HCT116 (cell line): ENCODE measurements at regions not wholly inside any gene's neighbourhood (a gene's known extent, or its start where the extent isn't known, plus 50 kb on each side); places are given as distances from the start of the nearest gene placed in this dataset.

ENCODE experiments used
- ATAC-seq: fragments of 200-7000 bp; cut with Tn5 transposase; 2 replicates; pipeline ENCODE4 v1.9.1; 2020; ENCODE audit warnings: mild to moderate bottlenecking, moderate library complexity
- BruUV-seq: library from RNA; stranded (reverse); fragments of 400-500 nt; replicated peaks from 2 replicates; lab custom pipeline; 2021; lab: Mats Ljungman, UMichigan
- CTCF ChIA-PET: fragments of 300-600 bp; sonication (Branson Sonifier 250); formaldehyde crosslinking; loops from one replicate; lab custom pipeline; 2021; ENCODE audit warnings: antibody characterized with exemption; lab: Charles Lee
- POLR2A ChIA-PET: fragments of 300-600, 350-600 bp; sonication (Branson Sonifier 250); formaldehyde crosslinking; loops from one replicate; lab custom pipeline; 2021; ENCODE audit warnings: antibody characterized with exemption; lab: Charles Lee
- RAD21 ChIA-PET, 2 experiments: fragments of 300-600 bp; sonication (Branson Sonifier 250); formaldehyde crosslinking; loops; one replicate each; lab custom pipeline; 2023; ENCODE audit warnings: low total read pairs in 2 of 2; ENCODE audit not compliant: uncharacterized antibody in 2 of 2, unreplicated experiment in 2 of 2, low non-redundant PET in 1 of 2; lab: Charles Lee
- DNase-seq: peaks from one replicate; pipeline ENCODE4 v3.0.0-alpha.2; 2010; ENCODE audit warnings: low read depth, low spot score
- H2AFZ ChIP-seq: fragments of 200-600 bp; shearing (Covaris generic), sonication (generic); 2 replicates; pipeline ENCODE4 v1.6.1; 2017; ENCODE audit warnings: low read depth, mixed run types, mixed read lengths, antibody characterized with exemption, low read length; ENCODE audit not compliant: poor library complexity, severe bottlenecking
- H3K27ac ChIP-seq: 2 replicates; pipeline ENCODE4 v1.5.1; 2012; ENCODE audit warnings: low read depth, low read length
- H3K27me3 ChIP-seq: fragments of 200-600 bp; sonication (generic); 2 replicates; pipeline ENCODE4 v1.6.1; 2016; ENCODE audit warnings: mixed run types, low read length, mixed read lengths; ENCODE audit not compliant: insufficient read depth
- H3K36me3 ChIP-seq, 2 experiments: fragments of 200-500 bp in 1 of 2; fragments of 200-600 bp in 1 of 2; sonication (Bioruptor generic) in 1 of 2; sonication (generic) in 1 of 2; 2 replicates each; pipeline versions ENCODE4 v1.5.1 to v1.6.1; 2014 to 2016; ENCODE audit warnings: low read length in 2 of 2, inconsistent platforms in 1 of 2, mixed read lengths in 1 of 2, mixed run types in 1 of 2; ENCODE audit not compliant: insufficient read depth in 2 of 2, control insufficient read depth in 1 of 2
- H3K4me1 ChIP-seq, 2 experiments: fragments of 200-600 bp in 1 of 2; sonication (generic) in 1 of 2; 2 replicates each; pipeline versions ENCODE4 v1.5.1 to v1.6.1; 2012 to 2017; ENCODE audit warnings: low read length in 2 of 2, inconsistent platforms in 1 of 2, mild to moderate bottlenecking in 1 of 2, mixed read lengths in 1 of 2, mixed run types in 1 of 2, moderate library complexity in 1 of 2; ENCODE audit not compliant: insufficient read depth in 2 of 2, control insufficient read depth in 1 of 2
- H3K4me2 ChIP-seq: fragments of 200-600 bp; sonication (generic); 2 replicates; pipeline ENCODE4 v1.6.1; 2017; ENCODE audit warnings: mixed run types, low read length, mixed read lengths
- H3K4me3 ChIP-seq, 2 experiments: fragments of 200-600 bp in 1 of 2; sonication (generic) in 1 of 2; replicated peaks in 1 of 2; 2 replicates each; pipeline ENCODE4 v1.5.1; 2011 to 2016; ENCODE audit warnings: low read length in 2 of 2, control low read depth in 1 of 2, low read depth in 1 of 2, mild to moderate bottlenecking in 1 of 2, mixed read lengths in 1 of 2, mixed run types in 1 of 2
- H3K79me2 ChIP-seq: fragments of 200-600 bp; sonication (generic); 2 replicates; pipeline ENCODE4 v1.6.1; 2017; ENCODE audit warnings: mild to moderate bottlenecking, mixed run types, low read length, moderate library complexity, mixed read lengths; ENCODE audit not compliant: insufficient read depth
- H3K9ac ChIP-seq: fragments of 200-600 bp; sonication (generic); 2 replicates; pipeline ENCODE4 v1.6.1; 2016; ENCODE audit warnings: low read length, mixed read lengths
- H3K9me2 ChIP-seq: fragments of 200-600 bp; sonication (generic), shearing (Covaris generic); 2 replicates; pipeline ENCODE4 v1.6.1; 2017; ENCODE audit warnings: mixed run types, mild to moderate bottlenecking, moderate library complexity; ENCODE audit not compliant: insufficient read depth
- H3K9me3 ChIP-seq, 2 experiments: fragments of 200-500 bp in 1 of 2; fragments of 200-600 bp in 1 of 2; sonication (Bioruptor generic) in 1 of 2; sonication (generic) in 1 of 2; 2 replicates each; pipeline ENCODE4 v1.6.1; 2014 to 2017; ENCODE audit warnings: low read length in 2 of 2, mixed read lengths in 2 of 2, inconsistent platforms in 1 of 2, low read depth in 1 of 2, mild to moderate bottlenecking in 1 of 2, mixed run types in 1 of 2, moderate library complexity in 1 of 2; ENCODE audit not compliant: control insufficient read depth in 1 of 2, insufficient read depth in 1 of 2
- H4K20me1 ChIP-seq: fragments of 200-600 bp; sonication (generic), shearing (Covaris generic); 2 replicates; pipeline ENCODE4 v1.6.1; 2017; ENCODE audit warnings: mixed run types, mild to moderate bottlenecking, moderate library complexity; ENCODE audit not compliant: insufficient read depth
- EGR1 ChIP-seq: IDR thresholded peaks from 2 replicates; pipeline ENCODE4 v1.6.1; 2012; ENCODE audit warnings: low read depth
- EZH2 ChIP-seq: fragments of 200-600 bp; sonication (generic); IDR thresholded peaks from 2 replicates; pipeline ENCODE4 v1.6.1; 2017; ENCODE audit warnings: antibody characterized with exemption, mixed run types
- EZH2phosphoT487 ChIP-seq: fragments of 200-600 bp; IDR thresholded peaks from 2 replicates; pipeline ENCODE4 v1.6.1; 2018; ENCODE audit warnings: antibody characterized with exemption, borderline replicate concordance
- RAD21 ChIP-seq: IDR thresholded peaks from 2 replicates; pipeline ENCODE4 v1.6.1; 2012; ENCODE audit warnings: low read depth, mild to moderate bottlenecking
- SRF ChIP-seq: IDR thresholded peaks from 2 replicates; pipeline ENCODE4 v1.6.1; 2012; ENCODE audit warnings: low read depth
- TCF7L2 ChIP-seq: IDR thresholded peaks from 2 replicates; pipeline ENCODE4 v1.7.0; 2011; ENCODE audit warnings: borderline replicate concordance, inconsistent platforms; ENCODE audit not compliant: insufficient read depth, insufficient read length; ENCODE audit errors: extremely low read depth
- ZFX ChIP-seq: fragments of 450-650 bp; IDR thresholded peaks from 2 replicates; pipeline ENCODE4 v1.6.1; 2017
- intact Hi-C: fragments of 100-400 bp; cut with micrococcal nuclease; formaldehyde crosslinking; loops from 2 replicates; pipeline ENCODE4 v1.10.0; 2022
- TF ChIP-seq, protein P1 (sequence below), 3 experiments: fragments of 200-600 bp in 1 of 3; sonication (generic) in 1 of 3; IDR thresholded peaks in 2 of 3; conservative IDR thresholded peaks in 1 of 3; 2 replicates each; pipeline ENCODE4 v1.5.1; 2012 to 2017; ENCODE audit warnings: low read depth in 2 of 3, low read length in 2 of 3, antibody characterized with exemption in 1 of 3, borderline replicate concordance in 1 of 3, control low read depth in 1 of 3, mild to moderate bottlenecking in 1 of 3, mixed read lengths in 1 of 3, mixed run types in 1 of 3, moderate library complexity in 1 of 3; ENCODE audit not compliant: insufficient read depth in 1 of 3

DNA sequence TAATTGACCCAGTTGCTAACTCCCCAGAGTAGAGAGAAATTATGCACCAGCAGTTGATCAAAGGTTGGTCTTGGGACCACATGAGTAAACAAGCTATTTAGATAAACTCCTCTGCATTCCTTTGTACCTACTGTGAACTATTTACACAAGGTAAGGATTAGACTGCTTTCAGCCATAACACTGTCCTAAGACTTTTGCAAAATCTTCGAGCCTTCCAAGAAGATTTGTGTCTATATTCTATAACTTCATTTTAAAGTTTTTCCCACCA, 108.5 kb upstream of the UNC13C start:
- CTCF ChIA-PET: no interaction called here
- BruUV-seq: no TSS peak
- DNase-seq: no peak

DNA sequence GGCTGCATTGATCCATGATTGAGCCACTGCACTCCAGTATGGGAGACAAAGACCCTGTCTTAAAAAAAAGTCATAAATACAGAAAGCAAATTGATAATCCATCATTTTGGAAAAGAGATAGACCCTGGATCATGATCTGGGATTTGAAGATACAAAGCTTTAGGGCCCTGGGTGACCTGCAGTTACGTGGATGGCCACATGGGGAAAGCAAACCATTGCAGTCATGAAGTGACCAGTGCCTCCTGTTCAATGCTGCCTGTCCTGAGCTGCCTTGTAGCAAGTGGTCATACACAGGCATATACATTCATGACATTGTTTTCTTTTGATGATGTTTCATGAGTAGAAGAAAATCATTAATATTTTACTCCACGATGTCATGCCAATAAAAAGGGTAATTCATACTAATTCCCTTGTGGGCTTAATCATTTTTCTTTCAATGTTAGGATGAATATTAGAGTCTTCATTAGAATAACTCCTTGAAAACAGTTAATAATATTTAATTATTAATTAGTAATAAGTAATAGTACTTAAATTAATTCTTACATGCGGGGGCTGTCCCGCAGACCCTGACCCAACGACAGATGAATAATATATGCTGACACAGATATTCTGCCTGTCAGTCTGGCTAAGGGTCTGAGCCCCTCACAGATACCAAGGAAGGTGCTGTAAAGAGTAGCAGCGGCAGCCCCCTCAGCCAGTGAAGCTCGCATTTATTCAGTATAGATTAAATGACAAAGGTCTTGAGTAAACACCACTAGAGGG, 109.0 kb upstream of the UNC13C start:
- no peaks in the 10 kb centered on the region for H3K4me1 ChIP-seq
- ATAC-seq (peak; percentile 47; the same call in 1 of the 2 replicates), DNase-seq (no peak)
- no peak overlapping the region for H3K4me2 ChIP-seq
- no peak overlapping the region for H2AFZ ChIP-seq
- no peaks in the 10 kb centered on the region for H3K36me3 ChIP-seq
- no peaks in the 10 kb centered on the region for H4K20me1 ChIP-seq
- intact Hi-C loops: no loop called here
- ChIA-PET RAD21 (no interaction called here), CTCF (no interaction called here), POLR2A (no interaction called here)
- peaks cover 0 to 13% of the 10 kb centered on the region in 2 experiments; a peak in 1 of 4 replicates for H3K9me3 ChIP-seq
- no peak overlapping the region for H3K9ac ChIP-seq
- TF ChIP-seq TCF7L2 (no peak), RAD21 (no peak), EZH2phosphoT487 (no peak)
- TF ChIP-seq, protein P1, sequence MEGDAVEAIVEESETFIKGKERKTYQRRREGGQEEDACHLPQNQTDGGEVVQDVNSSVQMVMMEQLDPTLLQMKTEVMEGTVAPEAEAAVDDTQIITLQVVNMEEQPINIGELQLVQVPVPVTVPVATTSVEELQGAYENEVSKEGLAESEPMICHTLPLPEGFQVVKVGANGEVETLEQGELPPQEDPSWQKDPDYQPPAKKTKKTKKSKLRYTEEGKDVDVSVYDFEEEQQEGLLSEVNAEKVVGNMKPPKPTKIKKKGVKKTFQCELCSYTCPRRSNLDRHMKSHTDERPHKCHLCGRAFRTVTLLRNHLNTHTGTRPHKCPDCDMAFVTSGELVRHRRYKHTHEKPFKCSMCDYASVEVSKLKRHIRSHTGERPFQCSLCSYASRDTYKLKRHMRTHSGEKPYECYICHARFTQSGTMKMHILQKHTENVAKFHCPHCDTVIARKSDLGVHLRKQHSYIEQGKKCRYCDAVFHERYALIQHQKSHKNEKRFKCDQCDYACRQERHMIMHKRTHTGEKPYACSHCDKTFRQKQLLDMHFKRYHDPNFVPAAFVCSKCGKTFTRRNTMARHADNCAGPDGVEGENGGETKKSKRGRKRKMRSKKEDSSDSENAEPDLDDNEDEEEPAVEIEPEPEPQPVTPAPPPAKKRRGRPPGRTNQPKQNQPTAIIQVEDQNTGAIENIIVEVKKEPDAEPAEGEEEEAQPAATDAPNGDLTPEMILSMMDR (IDR thresholded peaks at IDR 0.05 in 2 of 3, conservative IDR thresholded peaks at IDR 0.05 in 1 of 3; ENCODE audit: borderline replicate concordance in 1 of 3, insufficient read depth in 1 of 3, low read depth in 2 of 3, low read length in 2 of 3): peak in 2 of 3 experiments; percentile 39 to 42; a peak in 4 of 6 replicates
- no peaks in the 10 kb centered on the region for H3K9me2 ChIP-seq
- H3K27ac ChIP-seq: no peak overlapping the region
- H3K4me3 ChIP-seq: no peak overlapping the region
- no peaks in the 10 kb centered on the region for H3K79me2 ChIP-seq
- no TSS peak for BruUV-seq
- no peaks in the 10 kb centered on the region for H3K27me3 ChIP-seq

More for the DNA sequence above, 108.5 kb upstream of the UNC13C start:
- ChIA-PET RAD21 (no interaction called here), POLR2A (no interaction called here)
- Histone ChIP-seq H3K9ac (no peak overlapping the region), H3K4me3 (no peak overlapping the region), H4K20me1 (no peaks in the 10 kb centered on the region), H3K36me3 (no peaks in the 10 kb centered on the region), H3K9me2 (no peaks in the 10 kb centered on the region), H3K27ac (no peak overlapping the region), H3K4me1 (no peaks in the 10 kb centered on the region), H3K27me3 (no peaks in the 10 kb centered on the region), H2AFZ (no peak overlapping the region), H3K4me2 (no peak overlapping the region), H3K9me3 (peaks cover 0 to 7% of the 10 kb centered on the region in 2 experiments; a peak in 1 of 4 replicates), H3K79me2 (no peaks in the 10 kb centered on the region)
- ATAC-seq: no peak
- TF ChIP-seq SRF (no peak), EGR1 (no peak), EZH2 (no peak), ZFX (no peak)
- TF ChIP-seq, protein P1 (IDR thresholded peaks at IDR 0.05 in 2 of 3, conservative IDR thresholded peaks at IDR 0.05 in 1 of 3; ENCODE audit: borderline replicate concordance in 1 of 3, insufficient read depth in 1 of 3, low read depth in 2 of 3, low read length in 2 of 3): no peak
- intact Hi-C loops: no loop called here
